ENCODE measurements at regions not wholly inside any gene's neighbourhood (a gene's known extent, or its start where the extent isn't known, plus 50 kb on each side); places are given as distances from the start of the nearest gene placed in this dataset.

DNA sequence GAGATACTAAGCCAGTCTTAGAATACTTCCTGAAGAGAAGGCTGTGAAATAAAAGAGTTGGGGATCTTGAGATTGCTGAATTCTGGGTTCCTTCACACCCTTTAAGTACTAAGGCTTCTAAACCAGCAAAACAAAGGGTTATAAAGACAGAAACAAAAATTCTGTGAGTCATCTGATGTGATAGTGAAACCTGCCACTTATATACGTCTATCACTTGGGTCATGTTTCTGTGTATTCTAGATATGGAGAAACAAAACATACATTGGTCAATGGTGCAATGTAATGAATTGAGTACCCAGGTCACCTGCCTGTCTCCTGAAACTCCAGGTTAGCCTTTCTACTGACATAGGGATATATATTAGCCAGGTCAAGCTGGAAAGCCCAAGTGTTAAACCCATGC lies 319.3 kb upstream of the GRAMD2B start:
- TF ChIP-seq, protein P1, sequence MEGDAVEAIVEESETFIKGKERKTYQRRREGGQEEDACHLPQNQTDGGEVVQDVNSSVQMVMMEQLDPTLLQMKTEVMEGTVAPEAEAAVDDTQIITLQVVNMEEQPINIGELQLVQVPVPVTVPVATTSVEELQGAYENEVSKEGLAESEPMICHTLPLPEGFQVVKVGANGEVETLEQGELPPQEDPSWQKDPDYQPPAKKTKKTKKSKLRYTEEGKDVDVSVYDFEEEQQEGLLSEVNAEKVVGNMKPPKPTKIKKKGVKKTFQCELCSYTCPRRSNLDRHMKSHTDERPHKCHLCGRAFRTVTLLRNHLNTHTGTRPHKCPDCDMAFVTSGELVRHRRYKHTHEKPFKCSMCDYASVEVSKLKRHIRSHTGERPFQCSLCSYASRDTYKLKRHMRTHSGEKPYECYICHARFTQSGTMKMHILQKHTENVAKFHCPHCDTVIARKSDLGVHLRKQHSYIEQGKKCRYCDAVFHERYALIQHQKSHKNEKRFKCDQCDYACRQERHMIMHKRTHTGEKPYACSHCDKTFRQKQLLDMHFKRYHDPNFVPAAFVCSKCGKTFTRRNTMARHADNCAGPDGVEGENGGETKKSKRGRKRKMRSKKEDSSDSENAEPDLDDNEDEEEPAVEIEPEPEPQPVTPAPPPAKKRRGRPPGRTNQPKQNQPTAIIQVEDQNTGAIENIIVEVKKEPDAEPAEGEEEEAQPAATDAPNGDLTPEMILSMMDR (IDR thresholded peaks at IDR 0.05), result no peak
- TF ChIP-seq POLR2A (IDR thresholded peaks at IDR 0.05), result no peak
